OCI-LY7 (cell line): ENCODE measurements at regions not wholly inside any gene's neighbourhood (a gene's known extent, or its start where the extent isn't known, plus 50 kb on each side); places are given as distances from the start of the nearest gene placed in this dataset.

Source experiments
- CTCF ChIP-seq: fragments of 200-600 bp; sonication (generic); conservative IDR thresholded peaks from 2 replicates; pipeline ENCODE4 v1.5.1; 2014; ENCODE audit warnings: mild to moderate bottlenecking, antibody characterized with exemption, low read length, moderate library complexity, mixed read lengths
- EZH2phosphoT487 ChIP-seq: fragments of 200-600 bp; sonication (generic); IDR thresholded peaks from 2 replicates; pipeline ENCODE4 v1.6.1; 2018; ENCODE audit warnings: low read depth, borderline replicate concordance, mild to moderate bottlenecking, mixed run types, antibody characterized with exemption, low read length, moderate library complexity, mixed read lengths

- TF ChIP-seq CTCF (no peak), EZH2phosphoT487 (no peak)
These were observed 101.5 kb upstream of the LSM8 start for GRCh38 chr7:118082506-118082905.
